A673 (cell line): ENCODE measurements at regions not wholly inside any gene's neighbourhood (a gene's known extent, or its start where the extent isn't known, plus 50 kb on each side); places are given as distances from the start of the nearest gene placed in this dataset.

Experiments
- BruUV-seq: library from RNA; stranded (reverse); fragments of 400-500 nt; replicated peaks from 2 replicates; lab custom pipeline; 2021; lab: Mats Ljungman, UMichigan
- CTCF ChIA-PET: fragments of 300-600 bp; sonication (Branson Sonifier 250); formaldehyde crosslinking; loops from one replicate; lab custom pipeline; 2022; ENCODE audit warnings: antibody characterized with exemption; lab: Charles Lee
- POLR2A ChIA-PET: fragments of 300-600 bp; sonication (Branson Sonifier 250); formaldehyde crosslinking; loops from one replicate; lab custom pipeline; 2022; ENCODE audit warnings: antibody characterized with exemption; ENCODE audit not compliant: low non-redundant PET; lab: Charles Lee
- DNase-seq: peaks from one replicate; pipeline ENCODE4 v3.0.0-alpha.2; 2015; ENCODE audit warnings: low spot score
- H3K27ac ChIP-seq: fragments of 200-600 bp; sonication (generic); 2 replicates; pipeline ENCODE4 v1.5.1; 2016; ENCODE audit warnings: mixed run types, low read depth, mild to moderate bottlenecking, mixed read lengths, antibody characterized with exemption, low read length; ENCODE audit not compliant: poor library complexity, severe bottlenecking
- H3K27me3 ChIP-seq: fragments of 200-600 bp; sonication (generic); replicated peaks from 2 replicates; pipeline ENCODE4 v1.6.1; 2017; ENCODE audit warnings: mixed run types, low read depth, mild to moderate bottlenecking, mixed read lengths, antibody characterized with exemption, low read length; ENCODE audit not compliant: insufficient read depth, poor library complexity
- H3K36me3 ChIP-seq: fragments of 200-600 bp; sonication (generic); 2 replicates; pipeline ENCODE4 v1.6.1; 2016; ENCODE audit warnings: mixed run types, mild to moderate bottlenecking, mixed read lengths, antibody characterized with exemption, low read length; ENCODE audit not compliant: insufficient read depth, poor library complexity, severe bottlenecking
- H3K4me1 ChIP-seq: fragments of 200-600 bp; sonication (generic); 2 replicates; pipeline ENCODE4 v1.6.1; 2017; ENCODE audit warnings: mixed run types, mild to moderate bottlenecking, mixed read lengths, antibody characterized with exemption, low read length; ENCODE audit not compliant: insufficient read depth, poor library complexity, severe bottlenecking
- H3K4me3 ChIP-seq: fragments of 200-600 bp; sonication (generic); 2 replicates; pipeline ENCODE4 v1.5.1; 2016; ENCODE audit warnings: low read depth, mixed run types, mild to moderate bottlenecking, mixed read lengths, low read length; ENCODE audit not compliant: poor library complexity, severe bottlenecking
- H3K9me3 ChIP-seq: fragments of 200-600 bp; sonication (generic); 2 replicates; pipeline ENCODE4 v1.6.1; 2016; ENCODE audit warnings: mixed run types, low read depth, mild to moderate bottlenecking, mixed read lengths, antibody characterized with exemption, low read length; ENCODE audit not compliant: poor library complexity, severe bottlenecking
- CTCF ChIP-seq: fragments of 300-800, 200-600 bp; sonication (generic); conservative IDR thresholded peaks from 2 replicates; pipeline ENCODE4 v1.5.1; 2017; ENCODE audit warnings: low read depth, mild to moderate bottlenecking, antibody characterized with exemption, low read length, moderate library complexity, mixed read lengths
- EZH2 ChIP-seq: fragments of 200-600 bp; sonication (generic); IDR thresholded peaks from 2 replicates; pipeline ENCODE4 v1.6.1; 2017; ENCODE audit warnings: borderline replicate concordance, low read depth, mild to moderate bottlenecking, mixed read lengths, antibody characterized with exemption, low read length; ENCODE audit not compliant: poor library complexity, severe bottlenecking
- intact Hi-C: fragments of 100-400 bp; cut with micrococcal nuclease; formaldehyde crosslinking; loops from one replicate; pipeline ENCODE4 v1.10.0; 2022; ENCODE audit not compliant: unreplicated experiment

GRCh38 chr10:128258421-128258976, 132.3 kb upstream of the MKI67 start:
- Histone ChIP-seq H3K4me1 (no peaks in the 10 kb centered on the region), H3K27ac (no peak overlapping the region), H3K4me3 (no peak overlapping the region), H3K36me3 (no peaks in the 10 kb centered on the region), H3K27me3 (peaks cover 8% of the 10 kb centered on the region), H3K9me3 (no peaks in the 10 kb centered on the region)
- BruUV-seq = no TSS peak
- TF ChIP-seq CTCF = no peak
- no peak for TF ChIP-seq EZH2
- CTCF ChIA-PET = no interaction called here
- no peak for DNase-seq
- intact Hi-C loops = no loop called here
- POLR2A ChIA-PET = no interaction called here

- no peak overlapping the region for H3K27ac ChIP-seq
- H3K36me3 ChIP-seq = no peaks in the 10 kb centered on the region
- BruUV-seq = no TSS peak
- ChIA-PET CTCF (interaction anchor here (0.6 to 0.7 kb wide), 2 partner anchors 15 to 271 kb away, joined by 3 read pairs; no protein-coding TSS in a partner anchor), POLR2A (no interaction called here)
- H3K4me3 ChIP-seq = no peak overlapping the region
- intact Hi-C loops = loop anchor here (5.0 to 10.0 kb wide), 3 partner anchors 581 to 1911 kb away; no protein-coding TSS in a partner anchor
- no peaks in the 10 kb centered on the region for H3K4me1 ChIP-seq
- DNase-seq = peak; percentile 79
- peaks cover 9% of the 10 kb centered on the region for H3K27me3 ChIP-seq
- TF ChIP-seq CTCF = peak; percentile 83
- no peak for TF ChIP-seq EZH2
- H3K9me3 ChIP-seq = no peaks in the 10 kb centered on the region
These were observed 137.9 kb upstream of the MKI67 start for GRCh38 chr10:128263891-128264688.

- intact Hi-C loops = loop anchor here (5.0 to 10.0 kb wide), 4 partner anchors 579 to 1909 kb away; no protein-coding TSS in a partner anchor
- no peak for DNase-seq
- peaks cover 9% of the 10 kb centered on the region for H3K27me3 ChIP-seq
- no peaks in the 10 kb centered on the region for H3K9me3 ChIP-seq
- H3K36me3 ChIP-seq = no peaks in the 10 kb centered on the region
- H3K27ac ChIP-seq = no peak overlapping the region
- H3K4me1 ChIP-seq = no peaks in the 10 kb centered on the region
- POLR2A ChIA-PET = no interaction called here
- CTCF ChIA-PET = no interaction called here
- TF ChIP-seq CTCF = no peak
- no peak for TF ChIP-seq EZH2
- no TSS peak for BruUV-seq
- H3K4me3 ChIP-seq = no peak overlapping the region
These were observed 139.4 kb upstream of the MKI67 start for GRCh38 chr10:128265596-128265995.
